Astrocyte of the spinal cord (primary cell): ENCODE measurements at regions not wholly inside any gene's neighbourhood (a gene's known extent, or its start where the extent isn't known, plus 50 kb on each side); places are given as distances from the start of the nearest gene placed in this dataset.
"Not testable (repeated sequence)": the region's sequence is repeated elsewhere in the genome, so short reads cannot be mapped to it uniquely, and the experiment has no call there.

Experiments used
- DNase-seq: peaks from one replicate; pipeline ENCODE4 v3.0.0; 2011; ENCODE audit warnings: low read depth, low spot score
- H3K4me3 ChIP-seq: 2 replicates; pipeline ENCODE4 v1.5.1; 2011; ENCODE audit warnings: low read depth, mild to moderate bottlenecking, low read length, moderate library complexity
- in situ Hi-C: cut with HindIII; loops from 2 replicates; pipeline ENCODE4 v1.10.0; 2017; ENCODE audit warnings: low sequenced_read_pairs
- TF ChIP-seq, protein P1 (sequence below): IDR thresholded peaks from 2 replicates; pipeline ENCODE4 v1.5.1; 2012; ENCODE audit warnings: low read depth, mild to moderate bottlenecking, low read length, inconsistent platforms

DNA sequence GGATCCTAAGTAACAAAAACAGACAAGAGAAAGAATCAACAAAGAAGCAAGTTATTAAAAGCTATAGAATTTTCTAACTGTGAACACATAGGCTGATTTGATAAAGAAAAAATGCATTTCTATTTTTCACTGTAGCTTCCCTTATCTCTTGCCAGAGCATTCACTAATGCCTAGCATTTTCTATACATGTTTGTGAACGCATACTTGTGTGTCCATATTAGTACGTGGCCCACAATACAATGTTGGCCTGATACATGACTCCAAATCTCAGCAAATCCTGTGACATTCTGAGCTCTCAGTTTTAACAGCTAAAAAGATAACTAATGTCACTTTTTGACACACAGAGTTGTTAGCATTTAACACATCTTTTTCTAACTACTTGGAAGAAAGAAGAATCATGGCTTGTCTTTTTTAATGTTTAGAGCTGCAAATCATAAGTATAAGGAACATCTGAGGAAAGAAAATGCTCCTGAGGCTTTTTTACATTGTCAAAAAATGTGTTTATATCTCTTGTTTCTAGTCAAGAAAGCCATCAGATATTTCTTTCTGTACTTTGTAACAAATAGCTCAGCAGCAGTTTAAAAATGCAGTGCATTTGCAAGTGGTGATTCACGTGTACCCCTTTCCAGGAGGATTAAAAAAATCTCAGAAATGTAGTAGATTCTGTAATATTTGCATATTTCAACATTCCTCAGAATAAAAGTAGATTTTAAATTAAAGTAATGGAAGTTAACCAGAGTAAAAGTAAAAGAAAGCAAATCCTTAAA lies 1646.8 kb upstream of the TMEFF2 start:
- in situ Hi-C loops: no loop called here
- DNase-seq: peak; percentile 50
- TF ChIP-seq, protein P1, sequence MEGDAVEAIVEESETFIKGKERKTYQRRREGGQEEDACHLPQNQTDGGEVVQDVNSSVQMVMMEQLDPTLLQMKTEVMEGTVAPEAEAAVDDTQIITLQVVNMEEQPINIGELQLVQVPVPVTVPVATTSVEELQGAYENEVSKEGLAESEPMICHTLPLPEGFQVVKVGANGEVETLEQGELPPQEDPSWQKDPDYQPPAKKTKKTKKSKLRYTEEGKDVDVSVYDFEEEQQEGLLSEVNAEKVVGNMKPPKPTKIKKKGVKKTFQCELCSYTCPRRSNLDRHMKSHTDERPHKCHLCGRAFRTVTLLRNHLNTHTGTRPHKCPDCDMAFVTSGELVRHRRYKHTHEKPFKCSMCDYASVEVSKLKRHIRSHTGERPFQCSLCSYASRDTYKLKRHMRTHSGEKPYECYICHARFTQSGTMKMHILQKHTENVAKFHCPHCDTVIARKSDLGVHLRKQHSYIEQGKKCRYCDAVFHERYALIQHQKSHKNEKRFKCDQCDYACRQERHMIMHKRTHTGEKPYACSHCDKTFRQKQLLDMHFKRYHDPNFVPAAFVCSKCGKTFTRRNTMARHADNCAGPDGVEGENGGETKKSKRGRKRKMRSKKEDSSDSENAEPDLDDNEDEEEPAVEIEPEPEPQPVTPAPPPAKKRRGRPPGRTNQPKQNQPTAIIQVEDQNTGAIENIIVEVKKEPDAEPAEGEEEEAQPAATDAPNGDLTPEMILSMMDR: no peak
- no peak overlapping the region for H3K4me3 ChIP-seq

GRCh38 chr2:193837111-193837738 lies 1642.5 kb upstream of the TMEFF2 start:
- DNase-seq: peak; percentile 58
- H3K4me3 ChIP-seq: no peak overlapping the region
- TF ChIP-seq, protein P1: no peak
- in situ Hi-C loops: no loop called here

- DNase-seq, H3K4me3 ChIP-seq, in situ Hi-C loops: not testable (repeated sequence)
Measured at GRCh38 chr2:193836424-193837006, 1641.8 kb upstream of the TMEFF2 start.

- H3K4me3 ChIP-seq, in situ Hi-C loops: not testable (repeated sequence)
- DNase-seq: peak; percentile 49
Measured at GRCh38 chr2:193833895-193834294, 1639.2 kb upstream of the TMEFF2 start.

DNA sequence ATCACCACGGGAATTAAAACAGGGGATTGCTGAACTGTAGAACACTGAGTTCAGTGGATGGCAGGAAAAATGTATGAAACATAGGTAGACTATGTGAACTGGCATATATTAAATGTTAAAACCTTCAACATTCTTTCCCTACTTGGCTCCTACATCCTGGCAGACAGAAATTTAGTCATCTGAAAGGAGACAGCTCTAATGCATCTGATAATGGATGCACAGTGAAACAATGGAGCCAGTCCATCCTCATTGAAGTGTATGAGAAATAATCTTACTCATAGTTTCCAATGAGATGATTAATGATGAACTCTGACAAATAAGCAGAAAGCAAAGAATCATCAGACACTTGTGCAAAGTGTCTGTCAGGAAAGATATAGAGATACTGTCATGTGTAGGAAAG lies 1629.7 kb upstream of the TMEFF2 start:
- no peak overlapping the region for H3K4me3 ChIP-seq
- TF ChIP-seq, protein P1: no peak
- in situ Hi-C loops: no loop called here
- DNase-seq: peak; percentile 81

DNA sequence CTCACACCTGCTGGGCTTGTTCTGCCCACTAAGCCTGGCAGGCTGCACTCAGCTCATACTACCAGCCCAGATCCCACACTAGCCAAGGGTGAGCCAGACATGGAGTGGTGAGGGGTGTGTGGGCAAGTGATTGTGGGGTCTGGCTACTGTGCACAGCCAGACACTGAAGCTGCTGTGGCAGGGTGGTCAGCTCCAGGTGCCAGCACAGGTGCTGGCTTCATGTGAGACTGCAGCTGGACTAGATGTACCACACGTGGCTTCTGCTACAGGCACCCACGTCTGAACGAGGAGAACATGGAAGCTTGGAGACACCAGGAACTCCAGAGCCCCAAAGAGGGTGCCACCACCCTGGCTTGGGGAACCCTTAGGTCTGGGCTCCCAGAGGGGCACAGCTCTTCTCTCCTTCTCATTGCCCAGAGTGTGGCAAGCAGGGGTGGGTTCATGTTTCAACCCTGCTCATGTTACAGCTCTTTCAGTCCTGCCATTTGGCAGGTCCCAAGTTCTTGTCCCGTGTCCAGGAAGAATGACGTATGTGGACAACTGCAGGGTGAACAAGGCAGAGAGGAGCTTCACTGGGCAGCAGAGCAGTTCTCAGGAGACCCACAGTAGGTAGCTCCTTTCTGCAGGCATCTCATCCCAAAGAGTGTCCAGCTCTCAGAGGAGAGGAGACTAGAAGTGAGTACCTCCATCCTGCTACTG lies 1624.2 kb upstream of the TMEFF2 start:
- no peak for DNase-seq
- no peak overlapping the region for H3K4me3 ChIP-seq
- TF ChIP-seq, protein P1: no peak
- in situ Hi-C loops: no loop called here

GRCh38 chr2:193816008-193816407 lies 1621.3 kb upstream of the TMEFF2 start:
- H3K4me3 ChIP-seq: no peak overlapping the region
- in situ Hi-C loops: no loop called here
- no peak for DNase-seq
- TF ChIP-seq, protein P1: no peak
